Gastrocnemius medialis (tissue), 4 donors: ENCODE measurements at regions not wholly inside any gene's neighbourhood (a gene's known extent, or its start where the extent isn't known, plus 50 kb on each side); places are given as distances from the start of the nearest gene placed in this dataset.

Experiments used
- ATAC-seq, 2 donors: fragments of 150-250 bp; one replicate each; pipeline ENCODE4 v1.9.1; 2016
- DNase-seq, 2 donors: peaks; one replicate each; pipeline ENCODE4 v3.0.0-alpha.2; 2019
- H3K27ac ChIP-seq, 4 donors: fragments of 200-600 bp; sonication (generic); 1 replicate in 1 of 4; 2 replicates in 3 of 4; pipeline ENCODE4 v1.5.1; 2016 to 2018; ENCODE audit warnings: mild to moderate bottlenecking in 2 of 4, moderate library complexity in 1 of 4
- H3K27me3 ChIP-seq, 3 donors: fragments of 200-600 bp; sonication (generic) in 2 of 3; 1 replicate in 1 of 3; 2 replicates in 2 of 3; pipeline versions ENCODE4 v1.5.1 to v1.6.0; 2016 to 2019; ENCODE audit warnings: mild to moderate bottlenecking in 1 of 3, moderate library complexity in 1 of 3
- H3K36me3 ChIP-seq, 2 donors: fragments of 200-600 bp; sonication (generic) in 1 of 2; one replicate each; pipeline ENCODE4 v1.5.1; 2017 to 2018
- H3K4me1 ChIP-seq, 2 donors: fragments of 200-600 bp; sonication (generic) in 1 of 2; one replicate each; pipeline ENCODE4 v1.5.1; 2016 to 2017; ENCODE audit warnings: mild to moderate bottlenecking in 2 of 2
- H3K4me3 ChIP-seq, 4 donors: fragments of 200-600 bp; sonication (generic) in 3 of 4; 1 replicate in 1 of 4; 2 replicates in 3 of 4; pipeline ENCODE4 v1.5.1; 2016 to 2019; ENCODE audit warnings: mild to moderate bottlenecking in 2 of 4
- H3K9me3 ChIP-seq, 3 donors: fragments of 200-600 bp; sonication (generic) in 2 of 3; 1 replicate in 1 of 3; 2 replicates in 2 of 3; pipeline ENCODE4 v1.5.1; 2016 to 2019
- POLR2A ChIP-seq, 2 donors: fragments of 450-650 bp; IDR thresholded peaks; one replicate each; pipeline ENCODE4 v1.6.1; 2017; ENCODE audit warnings: antibody characterized with exemption in 2 of 2, mild to moderate bottlenecking in 2 of 2, moderate library complexity in 2 of 2
- in situ Hi-C, 4 donors: fragments of 200-750 bp; cut with MboI; loops; one replicate each; pipeline versions ENCODE4 v1.15.0 to v1.8.0; 2017; ENCODE audit warnings: low sequenced_read_pairs in 4 of 4
- intact Hi-C: fragments of 100-400 bp; cut with DNase I; formaldehyde crosslinking; loops from one replicate; pipeline ENCODE4 v1.15.1; 2023; ENCODE audit warnings: low total_unique reads
- TF ChIP-seq, protein P1 (sequence below), 5 experiments: fragments of 450-650 bp in 3 of 5; fragments of 200-600 bp in 2 of 5; sonication (generic) in 2 of 5; IDR thresholded peaks in 4 of 5; conservative IDR thresholded peaks in 1 of 5; 1 replicate in 4 of 5; 2 replicates in 1 of 5; pipeline ENCODE4 v1.5.1; 2016 to 2019; ENCODE audit warnings: antibody characterized with exemption in 5 of 5, mild to moderate bottlenecking in 3 of 5, moderate library complexity in 3 of 5

- intact Hi-C loops, result no loop called here
- Histone ChIP-seq H3K4me3 (no peak overlapping the region), H3K36me3 (no peaks in the 10 kb centered on the region), H3K27me3 (peaks cover 0 to 5% (median 0%) of the 10 kb centered on the region in 3 donors), H3K4me1 (no peaks in the 10 kb centered on the region), H3K27ac (no peak overlapping the region), H3K9me3 (no peaks in the 10 kb centered on the region)
- TF ChIP-seq, protein P1, sequence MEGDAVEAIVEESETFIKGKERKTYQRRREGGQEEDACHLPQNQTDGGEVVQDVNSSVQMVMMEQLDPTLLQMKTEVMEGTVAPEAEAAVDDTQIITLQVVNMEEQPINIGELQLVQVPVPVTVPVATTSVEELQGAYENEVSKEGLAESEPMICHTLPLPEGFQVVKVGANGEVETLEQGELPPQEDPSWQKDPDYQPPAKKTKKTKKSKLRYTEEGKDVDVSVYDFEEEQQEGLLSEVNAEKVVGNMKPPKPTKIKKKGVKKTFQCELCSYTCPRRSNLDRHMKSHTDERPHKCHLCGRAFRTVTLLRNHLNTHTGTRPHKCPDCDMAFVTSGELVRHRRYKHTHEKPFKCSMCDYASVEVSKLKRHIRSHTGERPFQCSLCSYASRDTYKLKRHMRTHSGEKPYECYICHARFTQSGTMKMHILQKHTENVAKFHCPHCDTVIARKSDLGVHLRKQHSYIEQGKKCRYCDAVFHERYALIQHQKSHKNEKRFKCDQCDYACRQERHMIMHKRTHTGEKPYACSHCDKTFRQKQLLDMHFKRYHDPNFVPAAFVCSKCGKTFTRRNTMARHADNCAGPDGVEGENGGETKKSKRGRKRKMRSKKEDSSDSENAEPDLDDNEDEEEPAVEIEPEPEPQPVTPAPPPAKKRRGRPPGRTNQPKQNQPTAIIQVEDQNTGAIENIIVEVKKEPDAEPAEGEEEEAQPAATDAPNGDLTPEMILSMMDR (IDR thresholded peaks at IDR 0.05 in 4 of 5, conservative IDR thresholded peaks at IDR 0.05 in 1 of 5), result no peak
- no peak for TF ChIP-seq POLR2A (IDR thresholded peaks at IDR 0.05)
- no peak for ATAC-seq
- no peak for DNase-seq
- in situ Hi-C loops, result loop anchor here in 1 of 4 donors (25.0 kb wide), 1 partner anchor 229 kb away; the partner anchor contains the start of gene EFNB1
Measured at GRCh38 chrX:69066021-69066757, 99.1 kb downstream of the PJA1 start.

GRCh38 chrX:69065451-69065850 lies 99.8 kb downstream of the PJA1 start:
- Histone ChIP-seq H3K9me3 (no peaks in the 10 kb centered on the region), H3K4me1 (no peaks in the 10 kb centered on the region), H3K4me3 (no peak overlapping the region), H3K36me3 (no peaks in the 10 kb centered on the region), H3K27me3 (peaks cover 0 to 5% (median 0%) of the 10 kb centered on the region in 3 donors), H3K27ac (no peak overlapping the region)
- no peak for ATAC-seq
- no peak for TF ChIP-seq POLR2A (IDR thresholded peaks at IDR 0.05)
- TF ChIP-seq, protein P1 (IDR thresholded peaks at IDR 0.05 in 4 of 5, conservative IDR thresholded peaks at IDR 0.05 in 1 of 5), result no peak
- in situ Hi-C loops, result loop anchor here in 1 of 4 donors (25.0 kb wide), 1 partner anchor 228 kb away; the partner anchor contains the start of gene EFNB1
- DNase-seq, result no peak
- intact Hi-C loops, result no loop called here

DNA sequence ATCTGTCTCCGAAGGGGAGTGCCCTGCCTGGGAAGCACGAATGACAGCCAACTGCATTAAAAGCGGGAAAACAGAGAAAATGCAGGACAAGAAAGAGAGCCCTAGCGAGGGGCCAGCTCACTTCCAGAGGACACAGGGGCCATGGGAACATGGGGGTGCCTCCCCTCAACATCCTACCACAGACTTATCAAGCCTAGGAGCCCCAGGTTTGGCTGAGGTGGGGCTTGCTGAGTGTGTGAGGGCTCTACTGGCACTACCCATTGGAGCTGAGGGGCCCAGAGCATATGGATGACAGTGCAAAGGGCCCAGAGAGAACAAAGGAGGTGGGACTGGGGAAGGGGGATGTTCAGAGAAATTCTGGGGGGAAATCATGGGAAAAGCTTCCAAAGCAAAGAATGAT lies 101.8 kb downstream of the PJA1 start:
- no peak for ATAC-seq
- Histone ChIP-seq H3K27me3 (peaks cover 0 to 5% (median 0%) of the 10 kb centered on the region in 3 donors), H3K9me3 (no peaks in the 10 kb centered on the region), H3K27ac (no peak overlapping the region), H3K36me3 (no peaks in the 10 kb centered on the region), H3K4me1 (no peaks in the 10 kb centered on the region), H3K4me3 (no peak overlapping the region)
- intact Hi-C loops, result no loop called here
- TF ChIP-seq, protein P1 (IDR thresholded peaks at IDR 0.05 in 4 of 5, conservative IDR thresholded peaks at IDR 0.05 in 1 of 5), result no peak
- no peak for TF ChIP-seq POLR2A (IDR thresholded peaks at IDR 0.05)
- in situ Hi-C loops, result loop anchor here in 1 of 4 donors (25.0 kb wide), 1 partner anchor 226 kb away; the partner anchor contains the start of gene EFNB1
- DNase-seq, result no peak

GRCh38 chrX:69062493-69062892 lies 102.8 kb downstream of the PJA1 start:
- TF ChIP-seq POLR2A (IDR thresholded peaks at IDR 0.05), result no peak
- TF ChIP-seq, protein P1 (IDR thresholded peaks at IDR 0.05 in 4 of 5, conservative IDR thresholded peaks at IDR 0.05 in 1 of 5), result no peak
- DNase-seq, result no peak
- no peak overlapping the region for H3K27ac ChIP-seq
- no peak for ATAC-seq
- intact Hi-C loops (no loop called here), in situ Hi-C loops (loop anchor here in 1 of 4 donors (25.0 kb wide), 1 partner anchor 225 kb away; the partner anchor contains the start of gene EFNB1)
- no peaks in the 10 kb centered on the region for H3K4me1 ChIP-seq
- no peaks in the 10 kb centered on the region for H3K36me3 ChIP-seq
- H3K27me3 ChIP-seq, result peaks cover 0 to 5% (median 0%) of the 10 kb centered on the region in 3 donors
- H3K4me3 ChIP-seq, result no peak overlapping the region
- H3K9me3 ChIP-seq, result no peaks in the 10 kb centered on the region
